Heart left ventricle (tissue), 13 donors: ENCODE measurements at regions not wholly inside any gene's neighbourhood (a gene's known extent, or its start where the extent isn't known, plus 50 kb on each side); places are given as distances from the start of the nearest gene placed in this dataset.

Source experiments
- CTCF ChIP-seq, 12 donors: fragments of 200-600 bp; sonication (generic) in 4 of 12; IDR thresholded peaks; one replicate each; pipeline versions ENCODE4 v1.5.0 to v1.8.0; 2018 to 2022; ENCODE audit warnings: antibody characterized with exemption in 12 of 12, mild to moderate bottlenecking in 5 of 12
- POLR2A ChIP-seq, 2 donors: fragments of 450-650 bp; IDR thresholded peaks; one replicate each; pipeline ENCODE4 v1.6.1; 2017; ENCODE audit warnings: antibody characterized with exemption in 2 of 2, mild to moderate bottlenecking in 2 of 2, moderate library complexity in 2 of 2
- donor health status: ischemic (EF 13 %, LVEDD 7.1; RV severe dilation, severe dysfunction).
- donor health status: DM: no; HTN: yes; CAD: no.
- donor health status: DM: no; HTN: no; CAD: no.
- donor health status: ischemic (EF 25% LVEDD 6.9; RV normal size, moderate dysfunction).
- donor health status: ischemic (EF 25% LVEDD 5.7; RV mildly dilated, moderate dysfunction).
- donor health status: ischemic (EF 35%, LVEDD 5.7; RV mildly dilated, moderate dysfunction).
- donor health status: nonischemic (EF 11% LVEDD 7.7; RV severe dilation, severe dysfunction).
- donor health status: DM: yes; HTN: yes; CAD: no.
- donor health status: PGD.
- donor health status: ischemic (EF 29% LVEDD 5.4; RV normal size, mild dysfunction).
- donor health status: nonischemic (EF 23%, LVEDD 6.1; RV moderate dilation, normal function).

GRCh38 chr9:23229890-23230317 lies 596.1 kb downstream of the ELAVL2 start:
- TF ChIP-seq CTCF (IDR thresholded peaks at IDR 0.05) (no peak), POLR2A (IDR thresholded peaks at IDR 0.05) (no peak)
